GM23338 (cell line): ENCODE measurements at regions not wholly inside any gene's neighbourhood (a gene's known extent, or its start where the extent isn't known, plus 50 kb on each side); places are given as distances from the start of the nearest gene placed in this dataset.

ENCODE experiments used
- ATAC-seq: fragments of 200-7000 bp; cut with Tn5 transposase; 3 replicates; pipeline ENCODE4 v1.9.1; 2020
- DNase-seq: peaks from one replicate; pipeline ENCODE4 v3.0.0-alpha.2; 2015; ENCODE audit warnings: low spot score
- H2AFZ ChIP-seq: fragments of 200-600 bp; sonication (generic); 2 replicates; pipeline ENCODE4 v1.8.0; 2016; ENCODE audit warnings: antibody characterized with exemption, mild to moderate bottlenecking, moderate library complexity
- H3F3A ChIP-seq: fragments of 200-600 bp; sonication (generic); replicated peaks from 2 replicates; pipeline ENCODE4 v1.8.0; 2017; ENCODE audit warnings: antibody characterized with exemption, mixed run types, low read depth
- H3K27ac ChIP-seq: fragments of 200-600 bp; sonication (generic); 2 replicates; pipeline ENCODE4 v1.6.1; 2016; ENCODE audit warnings: low read depth
- H3K27me3 ChIP-seq: fragments of 200-600 bp; sonication (generic); 2 replicates; pipeline ENCODE4 v1.8.0; 2016; ENCODE audit warnings: mild to moderate bottlenecking, mixed run types, moderate library complexity; ENCODE audit not compliant: insufficient read depth
- H3K36me3 ChIP-seq: fragments of 200-600 bp; sonication (generic); 2 replicates; pipeline ENCODE4 v1.8.0; 2016; ENCODE audit warnings: mild to moderate bottlenecking; ENCODE audit not compliant: insufficient read depth
- H3K4me1 ChIP-seq: fragments of 200-600 bp; sonication (generic); 2 replicates; pipeline ENCODE4 v1.8.0; 2016; ENCODE audit warnings: mild to moderate bottlenecking, moderate library complexity; ENCODE audit not compliant: insufficient read depth
- H3K4me2 ChIP-seq: fragments of 200-600 bp; sonication (generic); 2 replicates; pipeline ENCODE4 v1.7.1; 2017; ENCODE audit warnings: mixed run types
- H3K4me3 ChIP-seq: fragments of 200-600 bp; sonication (generic); 2 replicates; pipeline ENCODE4 v1.6.1; 2016; ENCODE audit warnings: mixed run types
- H3K79me2 ChIP-seq: fragments of 200-600 bp; sonication (generic); replicated peaks from 2 replicates; pipeline ENCODE4 v1.8.0; 2017; ENCODE audit warnings: mild to moderate bottlenecking; ENCODE audit not compliant: insufficient read depth
- H3K9me2 ChIP-seq: fragments of 200-600 bp; sonication (generic); 2 replicates; pipeline ENCODE4 v1.8.0; 2017; ENCODE audit not compliant: insufficient read depth
- H4K20me1 ChIP-seq: fragments of 200-600 bp; sonication (generic); replicated peaks from 2 replicates; pipeline ENCODE4 v1.8.0; 2017; ENCODE audit warnings: mild to moderate bottlenecking; ENCODE audit not compliant: insufficient read depth
- H3K27ac Mint-ChIP-seq: 2 replicates; pipeline ENCODE4 v1.8.0; 2020; ENCODE audit warnings: inconsistent platforms, mild to moderate bottlenecking, moderate library complexity, mixed read lengths
- H3K27me3 Mint-ChIP-seq: 3 replicates; pipeline ENCODE4 v1.8.0; 2022; ENCODE audit warnings: low read depth, mild to moderate bottlenecking, moderate library complexity, mixed read lengths, inconsistent platforms; ENCODE audit not compliant: insufficient read depth, poor library complexity
- H3K36me3 Mint-ChIP-seq: 3 replicates; pipeline ENCODE4 v1.8.0; 2021; ENCODE audit warnings: low read depth, mild to moderate bottlenecking, inconsistent platforms, moderate library complexity, mixed read lengths
- H3K4me1 Mint-ChIP-seq: 3 replicates; pipeline ENCODE4 v1.8.0; 2020; ENCODE audit warnings: mild to moderate bottlenecking, inconsistent platforms, mixed read lengths
- H3K4me3 Mint-ChIP-seq: 3 replicates; pipeline ENCODE4 v1.8.0; 2021; ENCODE audit warnings: moderate library complexity, mild to moderate bottlenecking, inconsistent platforms, mixed read lengths
- H3K9me3 Mint-ChIP-seq: 3 replicates; pipeline ENCODE4 v1.8.0; 2020; ENCODE audit warnings: moderate library complexity, mild to moderate bottlenecking, inconsistent platforms, mixed read lengths
- CREB1 ChIP-seq: fragments of 250-450 bp; sonication (Bioruptor Pico); IDR thresholded peaks from 2 replicates; pipeline ENCODE4 v1.5.0; 2020; ENCODE audit warnings: low read depth, mild to moderate bottlenecking, moderate library complexity
- CTCF ChIP-seq, 2 experiments: fragments of 200-600 bp in 1 of 2; sonication (generic) in 1 of 2; conservative IDR thresholded peaks; 2 replicates each; pipeline versions ENCODE4 v1.5.1 to v1.6.1; 2016 to 2017; ENCODE audit warnings: antibody characterized with exemption in 2 of 2, low read depth in 2 of 2, mild to moderate bottlenecking in 2 of 2, moderate library complexity in 1 of 2
- EZH2 ChIP-seq: fragments of 200-600 bp; sonication (generic); IDR thresholded peaks from one replicate; pipeline ENCODE4 v1.8.0; 2017; ENCODE audit warnings: antibody characterized with exemption, mild to moderate bottlenecking, low read depth; ENCODE audit not compliant: unreplicated experiment
- JUNB ChIP-seq: IDR thresholded peaks from one replicate; pipeline ENCODE4 v1.6.1; 2016; ENCODE audit warnings: antibody characterized with exemption; ENCODE audit not compliant: unreplicated experiment
- NANOG ChIP-seq: IDR thresholded peaks from 2 replicates; pipeline ENCODE4 v1.6.1; 2016; ENCODE audit warnings: antibody characterized with exemption, borderline replicate concordance
- POLR2AphosphoS5 ChIP-seq: IDR thresholded peaks from 2 replicates; pipeline ENCODE4 v1.6.1; 2016; ENCODE audit warnings: antibody characterized with exemption, low read depth
- REST ChIP-seq: IDR thresholded peaks from one replicate; pipeline ENCODE4 v1.6.1; 2018; ENCODE audit warnings: antibody characterized with exemption; ENCODE audit not compliant: unreplicated experiment
- STAT1 ChIP-seq: IDR thresholded peaks from one replicate; pipeline ENCODE4 v1.6.1; 2016; ENCODE audit warnings: antibody characterized with exemption; ENCODE audit not compliant: unreplicated experiment
- ZNF114 ChIP-seq: fragments of 250-450 bp; sonication (Bioruptor Pico); IDR thresholded peaks from 2 replicates; pipeline ENCODE4 v1.5.0; 2020; ENCODE audit warnings: mild to moderate bottlenecking, moderate library complexity
- ZNF331 ChIP-seq: fragments of 250-450 bp; sonication (Bioruptor Pico); IDR thresholded peaks from 2 replicates; pipeline ENCODE4 v1.5.0; 2020; ENCODE audit warnings: low read depth, mild to moderate bottlenecking, moderate library complexity
- ZNF462 ChIP-seq: fragments of 250-450 bp; sonication (Bioruptor Pico); IDR thresholded peaks from 2 replicates; pipeline ENCODE4 v1.5.0; 2020; ENCODE audit warnings: mild to moderate bottlenecking, moderate library complexity

- TF ChIP-seq REST (no peak), STAT1 (no peak)
These were observed 2497.3 kb downstream of the ARAP2 start (continued) for GRCh38 chr4:33746979-33747378.

GRCh38 chr4:33751050-33751449 is 2493.3 kb downstream of the ARAP2 start:
- H3K27me3 ChIP-seq = no peaks in the 10 kb centered on the region
- Mint-ChIP-seq H3K4me1 (no peaks in the 10 kb centered on the region), H3K4me3 (no peak overlapping the region), H3K36me3 (peaks cover 5% of the 10 kb centered on the region; the same call in 2 of the 3 replicates), H3K27me3 (peaks cover 4% of the 10 kb centered on the region), H3K27ac (no peak overlapping the region), H3K9me3 (no peaks in the 10 kb centered on the region; the same call in 1 of the 3 replicates)
- ATAC-seq = no peak
- no peaks in the 10 kb centered on the region for H4K20me1 ChIP-seq
- no peaks in the 10 kb centered on the region for H3F3A ChIP-seq
- no peak for DNase-seq
- H3K36me3 ChIP-seq = no peaks in the 10 kb centered on the region
- no peaks in the 10 kb centered on the region for H3K4me1 ChIP-seq
- no peak overlapping the region for H3K4me2 ChIP-seq
- H3K4me3 ChIP-seq = no peak overlapping the region
- H3K9me2 ChIP-seq = peaks cover 10% of the 10 kb centered on the region
- H3K27ac ChIP-seq = no peak overlapping the region
- no peaks in the 10 kb centered on the region for H3K79me2 ChIP-seq
- no peak overlapping the region for H2AFZ ChIP-seq
- no peak for TF ChIP-seq POLR2AphosphoS5
- no peak for TF ChIP-seq ZNF462 (CRISPR knock-in tag)
- TF ChIP-seq CREB1 (CRISPR knock-in tag) = no peak
- TF ChIP-seq ZNF331 (CRISPR knock-in tag) = no peak
- TF ChIP-seq NANOG = no peak
- TF ChIP-seq EZH2 = no peak
- TF ChIP-seq CTCF (conservative IDR thresholded peaks at IDR 0.05; ENCODE audit: low read depth in 2 of 2) = no peak
- no peak for TF ChIP-seq ZNF114 (CRISPR knock-in tag)
- TF ChIP-seq JUNB = no peak
- no peak for TF ChIP-seq STAT1
